HG03558 (cell line): ENCODE measurements at regions not wholly inside any gene's neighbourhood (a gene's known extent, or its start where the extent isn't known, plus 50 kb on each side); places are given as distances from the start of the nearest gene placed in this dataset.
"Not testable (repeated sequence)": the region's sequence is repeated elsewhere in the genome, so short reads cannot be mapped to it uniquely, and the experiment has no call there.

Experiments used
- ATAC-seq: cut with Tn5 transposase; IDR thresholded peaks from one replicate; pipeline ENCODE4 v1.9.1; 2021; ENCODE audit warnings: moderate number of reproducible peaks; ENCODE audit not compliant: unreplicated experiment; ENCODE audit errors: extremely low read depth

GRCh38 chr13:44680746-44681355 lies 104.7 kb upstream of the TSC22D1 start:
- ATAC-seq: no peak

DNA sequence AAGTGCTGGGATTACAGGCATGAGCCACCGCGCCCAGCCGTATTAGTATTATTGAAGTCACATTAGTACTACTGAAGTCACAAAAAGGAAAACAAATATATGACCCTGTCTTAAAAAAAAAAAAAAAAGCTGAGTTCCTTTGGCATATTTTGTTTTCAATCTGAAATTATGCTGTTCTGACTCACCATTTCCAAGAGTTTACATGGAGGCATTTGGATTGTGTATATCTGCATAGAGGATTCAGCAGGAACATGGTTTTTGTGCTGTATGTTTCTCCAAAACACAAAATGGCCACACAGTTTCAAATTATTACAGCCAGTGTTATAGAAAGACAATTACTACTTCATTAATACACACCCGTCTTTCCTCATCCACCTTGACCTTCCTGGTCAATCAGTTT lies 103.5 kb upstream of the TSC22D1 start:
- no peak for ATAC-seq

DNA sequence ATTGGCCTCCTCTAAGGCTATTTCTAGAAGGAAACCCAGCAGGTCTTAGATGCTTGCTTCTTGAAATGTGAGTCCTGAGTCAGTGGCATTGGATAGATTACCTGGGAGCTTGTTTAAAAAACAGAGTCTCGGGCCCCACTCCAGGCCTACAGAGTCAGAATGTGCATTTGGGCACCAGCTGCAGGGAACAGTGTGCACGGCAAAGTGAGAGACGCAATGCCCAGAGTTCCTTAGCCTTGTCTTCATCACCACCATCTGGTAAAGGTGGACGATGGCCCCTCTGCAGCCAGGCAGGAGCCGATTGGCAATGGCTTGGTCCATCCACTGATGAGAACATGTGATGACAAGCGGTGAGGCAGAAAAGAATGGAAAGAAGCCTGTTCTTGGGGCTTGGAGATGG lies 102.1 kb upstream of the TSC22D1 start:
- no peak for ATAC-seq

DNA sequence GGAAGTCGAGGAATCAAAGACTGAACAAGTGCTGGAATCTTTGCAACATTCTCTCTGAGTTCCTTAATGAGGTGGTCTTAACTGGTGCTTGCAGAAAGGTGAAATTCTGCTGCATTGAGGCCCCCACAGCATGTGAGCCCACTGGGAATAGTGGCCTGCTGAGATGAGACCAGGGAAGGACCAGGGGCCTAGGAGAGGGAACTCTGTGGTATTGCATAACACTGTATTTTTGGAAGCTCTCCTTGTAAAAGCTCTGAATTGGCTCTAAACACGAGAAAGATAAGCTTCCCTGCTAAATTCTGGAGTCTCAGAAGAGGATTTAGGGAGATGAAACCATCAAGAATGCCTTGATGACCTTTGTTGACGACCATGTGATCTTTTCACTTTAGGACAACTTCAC lies 100.4 kb upstream of the TSC22D1 start:
- ATAC-seq: no peak

- ATAC-seq: no peak
Observed at GRCh38 chr13:44669534-44669933, 93.4 kb upstream of the TSC22D1 start.

GRCh38 chr13:44668688-44669087 lies 92.6 kb upstream of the TSC22D1 start:
- ATAC-seq: no peak

- no peak for ATAC-seq
Observed at GRCh38 chr13:44667943-44668342, 91.8 kb upstream of the TSC22D1 start.

DNA sequence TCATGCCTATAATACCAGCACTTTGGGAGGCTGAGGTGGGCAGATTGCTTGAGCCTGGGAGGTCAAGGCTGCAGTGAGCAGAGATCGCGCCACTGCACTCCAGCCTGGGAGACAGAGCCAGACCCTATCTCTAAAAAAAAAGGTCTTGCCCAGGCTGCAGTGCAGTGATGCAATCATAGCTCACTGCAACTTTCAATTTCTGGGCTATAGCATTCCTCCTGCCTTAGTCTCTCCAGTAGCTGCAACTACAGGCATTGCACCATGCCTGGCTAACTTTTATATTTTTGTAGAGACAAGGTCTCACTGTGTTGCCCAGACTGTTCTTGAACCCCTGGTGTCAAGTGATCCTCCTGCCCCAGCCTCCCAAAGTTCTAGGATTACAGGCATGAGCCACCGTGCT lies 90.4 kb upstream of the TSC22D1 start:
- not testable (repeated sequence) for ATAC-seq

- no peak for ATAC-seq
Observed at GRCh38 chr13:44664308-44664707, 88.2 kb upstream of the TSC22D1 start.

GRCh38 chr13:44662515-44662914 lies 86.4 kb upstream of the TSC22D1 start:
- ATAC-seq: no peak

- ATAC-seq: no peak
Observed at GRCh38 chr13:44661936-44662335, 85.8 kb upstream of the TSC22D1 start.

DNA sequence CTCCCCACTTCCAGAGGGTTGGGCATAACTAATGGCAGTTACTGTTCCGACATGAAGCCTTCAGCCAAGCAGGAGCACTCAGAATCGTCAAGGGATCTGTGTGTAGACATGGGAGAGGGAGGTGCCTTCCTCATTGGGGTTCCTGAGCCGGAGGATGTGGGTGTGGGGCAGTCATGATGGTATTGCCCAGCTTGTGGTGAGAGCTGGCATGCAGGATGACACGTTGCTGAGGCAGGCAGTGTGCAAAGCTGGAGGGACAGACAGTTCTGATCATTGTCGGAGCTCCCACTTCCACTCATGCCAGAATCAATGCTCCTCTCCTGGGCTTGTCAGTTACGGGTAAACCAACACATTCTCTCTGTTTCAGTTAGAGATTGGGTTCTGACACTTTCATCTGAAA lies 83.9 kb upstream of the TSC22D1 start:
- no peak for ATAC-seq

- ATAC-seq: no peak
Observed at GRCh38 chr13:44652962-44653660, 77.0 kb upstream of the TSC22D1 start.

DNA sequence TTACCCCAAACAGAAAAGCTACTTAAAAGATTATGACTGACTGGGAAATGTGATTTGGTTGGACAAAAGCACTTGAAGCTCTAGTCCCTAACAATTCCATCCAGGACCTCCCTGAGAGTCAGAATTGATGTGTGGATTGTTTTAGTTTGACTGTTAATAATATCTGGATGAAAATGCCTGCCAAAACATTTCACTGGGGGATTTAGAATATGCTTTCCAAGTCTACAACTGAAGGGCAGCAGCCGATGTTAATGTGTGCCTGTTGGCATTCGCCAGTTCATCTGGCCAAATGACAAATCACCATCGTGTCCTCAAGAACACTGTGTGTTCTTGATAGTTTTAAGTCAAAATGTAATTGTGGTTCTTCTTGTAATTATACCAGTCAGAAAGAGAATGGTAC lies 76.0 kb upstream of the TSC22D1 start:
- no peak for ATAC-seq

DNA sequence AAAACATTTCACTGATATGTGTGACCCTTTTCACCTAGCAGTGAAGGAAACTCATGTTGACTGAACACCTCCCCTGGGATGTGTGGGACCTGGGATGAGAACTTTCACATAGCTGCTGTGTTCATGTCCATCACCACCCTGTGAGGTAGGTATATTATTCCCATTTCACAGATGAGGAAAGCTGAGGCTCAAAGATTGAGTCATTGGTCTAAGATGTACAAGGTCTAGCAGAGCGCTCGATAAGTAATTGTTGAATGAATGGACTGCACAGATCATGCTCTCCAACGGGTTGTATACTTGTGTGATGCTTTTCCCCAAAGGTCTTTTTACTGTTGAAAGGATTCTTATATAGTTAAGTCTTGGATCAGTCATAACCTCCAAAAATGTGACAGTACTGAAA lies 75.6 kb upstream of the TSC22D1 start:
- ATAC-seq: no peak

DNA sequence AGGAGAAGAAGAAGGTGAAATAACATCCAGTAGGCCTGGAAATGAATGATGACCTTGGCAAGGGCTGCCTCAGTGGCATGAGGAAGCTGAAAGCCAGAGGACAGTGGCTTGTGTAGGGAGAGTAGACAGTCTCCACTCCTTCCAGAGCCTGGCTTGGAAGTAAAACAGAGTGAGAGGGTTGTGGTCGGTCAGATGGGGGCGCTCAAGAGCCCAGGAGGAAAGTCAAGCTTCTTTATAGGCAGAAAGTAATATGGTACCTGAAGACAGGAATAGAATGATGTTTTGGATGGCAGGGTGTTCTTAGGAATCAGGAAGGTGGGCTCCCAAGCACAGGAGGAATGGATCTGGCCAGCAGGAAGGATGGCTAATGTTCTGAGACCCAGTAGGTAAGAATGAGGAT lies 75.1 kb upstream of the TSC22D1 start:
- no peak for ATAC-seq

GRCh38 chr13:44649834-44650233 lies 73.7 kb upstream of the TSC22D1 start:
- ATAC-seq: no peak

DNA sequence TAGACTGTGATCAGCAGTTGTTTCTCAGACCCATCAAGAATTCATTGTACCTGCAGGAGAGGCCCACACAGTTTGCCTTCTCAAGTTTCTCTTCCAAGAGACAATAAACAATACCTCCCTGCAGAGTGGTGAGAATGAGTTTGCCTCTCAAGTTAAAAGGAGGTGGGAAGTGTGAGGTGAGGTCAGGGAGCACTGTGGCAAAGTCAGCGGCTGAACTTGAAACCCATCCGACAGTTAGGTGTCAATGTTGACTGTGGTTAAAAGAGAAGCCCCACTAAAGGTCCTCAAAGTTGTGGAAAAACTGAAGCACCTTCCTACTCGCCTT lies 72.9 kb upstream of the TSC22D1 start:
- ATAC-seq: no peak

DNA sequence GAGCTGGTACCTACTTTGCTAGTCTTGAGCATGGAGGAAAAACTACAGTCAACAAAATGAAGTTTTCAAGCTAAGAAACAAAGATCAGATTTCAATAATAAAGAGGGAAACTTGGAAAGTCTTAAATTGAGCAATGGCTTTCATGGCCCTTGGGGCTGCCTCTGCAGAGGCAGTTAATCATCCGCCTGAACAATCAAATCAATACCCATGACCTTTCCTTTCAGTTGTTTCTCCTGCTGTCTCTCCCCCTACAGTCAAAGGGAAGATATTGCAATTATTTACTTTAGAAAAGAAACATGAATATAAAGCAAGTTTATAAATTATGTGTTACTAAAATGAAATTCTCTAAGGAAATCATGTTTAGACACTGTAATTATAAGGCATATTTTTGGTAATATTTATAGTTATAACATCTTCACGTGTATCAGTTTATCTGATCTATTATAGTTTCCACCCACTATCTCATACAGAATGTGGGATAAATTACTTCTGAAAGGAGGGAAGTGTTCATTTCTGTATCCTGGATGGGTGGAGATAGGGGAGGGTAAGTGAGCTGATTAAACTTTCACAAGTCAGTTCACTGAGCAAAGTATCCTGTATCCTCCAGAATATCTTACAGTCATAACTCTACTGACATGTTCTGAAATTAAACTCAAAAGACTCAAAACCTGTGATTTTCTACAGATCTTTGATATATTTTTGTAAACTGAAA lies 72.4 kb upstream of the TSC22D1 start:
- ATAC-seq: no peak

GRCh38 chr13:44647560-44647959 lies 71.4 kb upstream of the TSC22D1 start:
- ATAC-seq: not testable (repeated sequence)

DNA sequence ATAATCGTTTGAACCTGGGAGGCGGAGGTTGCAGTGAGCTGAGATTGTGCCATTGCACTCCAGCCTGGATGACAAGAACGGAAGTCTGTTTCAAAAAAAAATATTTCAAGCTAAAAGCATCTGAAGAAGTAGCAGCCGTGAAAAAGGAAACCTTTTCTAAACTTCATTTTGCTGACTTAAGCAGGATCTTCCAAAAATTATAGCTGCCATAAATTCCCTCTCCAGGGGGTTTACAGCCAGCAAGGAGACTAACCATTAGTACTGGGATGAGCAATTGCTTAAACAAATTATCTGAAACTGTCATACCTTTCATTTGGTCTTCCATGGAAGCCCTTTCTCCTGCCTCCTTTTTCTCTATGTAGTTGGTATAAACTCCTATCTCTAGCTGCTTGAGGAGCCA lies 69.9 kb upstream of the TSC22D1 start:
- ATAC-seq: no peak

DNA sequence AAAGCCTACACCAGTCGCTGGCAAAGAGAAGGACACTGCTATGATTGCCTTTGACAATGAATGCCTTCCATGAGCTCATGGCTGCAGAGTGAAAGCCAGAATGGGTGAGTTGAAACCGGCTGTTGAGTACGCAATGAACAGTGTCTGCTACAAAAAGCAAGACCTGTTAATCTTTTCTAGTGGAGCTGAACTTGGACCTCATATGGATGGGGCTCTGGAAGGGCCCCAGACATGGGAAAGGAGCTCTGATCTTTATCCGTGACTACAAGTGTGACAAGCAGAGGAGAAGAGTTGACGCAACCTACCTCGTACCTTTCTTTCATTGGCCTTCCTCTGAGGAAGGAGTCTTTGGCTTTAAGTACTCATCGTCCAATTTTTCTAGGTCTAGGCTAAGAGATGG lies 67.1 kb upstream of the TSC22D1 start:
- no peak for ATAC-seq
